Neuronal stem cell (in vitro differentiated cells): ENCODE measurements at regions not wholly inside any gene's neighbourhood (a gene's known extent, or its start where the extent isn't known, plus 50 kb on each side); places are given as distances from the start of the nearest gene placed in this dataset.

Experiments
- DNase-seq: peaks from one replicate; pipeline ENCODE4 v3.0.0-alpha.2; 2013; ENCODE audit warnings: low spot score
- H2AFZ ChIP-seq: one replicate; pipeline ENCODE4 v1.6.1; 2013; ENCODE audit warnings: mild to moderate bottlenecking, low read length, inconsistent platforms
- H2AK5ac ChIP-seq: 2 replicates; pipeline ENCODE4 v1.6.1; 2013; ENCODE audit warnings: low read depth, mild to moderate bottlenecking, inconsistent platforms, low read length, moderate library complexity, mixed read lengths
- H2BK120ac ChIP-seq: 2 replicates; pipeline ENCODE4 v1.6.1; 2013; ENCODE audit warnings: low read depth, mild to moderate bottlenecking, inconsistent platforms, low read length, moderate library complexity, mixed read lengths
- H2BK12ac ChIP-seq: one replicate; pipeline ENCODE4 v1.6.1; 2013; ENCODE audit warnings: low read length, inconsistent platforms
- H2BK15ac ChIP-seq: 2 replicates; pipeline ENCODE4 v1.6.1; 2013; ENCODE audit warnings: mild to moderate bottlenecking, low read length, inconsistent platforms, mixed read lengths
- H2BK5ac ChIP-seq: one replicate; pipeline ENCODE4 v1.6.1; 2013; ENCODE audit warnings: inconsistent platforms, mild to moderate bottlenecking, low read length, moderate library complexity
- H3K14ac ChIP-seq: one replicate; pipeline ENCODE4 v1.6.1; 2013; ENCODE audit warnings: low read length, inconsistent platforms
- H3K18ac ChIP-seq: 2 replicates; pipeline ENCODE4 v1.6.1; 2013; ENCODE audit warnings: low read length, inconsistent platforms
- H3K23ac ChIP-seq: 2 replicates; pipeline ENCODE4 v1.6.1; 2013; ENCODE audit warnings: low read depth, mild to moderate bottlenecking, mixed read lengths, low read length, inconsistent platforms; ENCODE audit not compliant: poor library complexity
- H3K27ac ChIP-seq: replicated peaks from 3 replicates; pipeline ENCODE4 v1.5.1; 2013; ENCODE audit warnings: low read length, inconsistent platforms
- H3K27me3 ChIP-seq, 3 experiments: 2 replicates each; pipeline ENCODE4 v1.6.1; 2013; ENCODE audit warnings: low read length in 3 of 3, mild to moderate bottlenecking in 2 of 3, inconsistent platforms in 1 of 3, low read depth in 1 of 3, mixed read lengths in 1 of 3, moderate library complexity in 1 of 3; ENCODE audit not compliant: control insufficient read depth in 3 of 3, insufficient read depth in 3 of 3
- H3K36me3 ChIP-seq, 2 donors: replicated peaks in 1 of 2; 2 replicates each; pipeline ENCODE4 v1.6.1; 2013; ENCODE audit warnings: low read length in 2 of 2; ENCODE audit not compliant: control insufficient read depth in 2 of 2, insufficient read depth in 2 of 2
- H3K4ac ChIP-seq: 2 replicates; pipeline ENCODE4 v1.6.1; 2013; ENCODE audit warnings: inconsistent platforms, mild to moderate bottlenecking, low read length, moderate library complexity
- H3K4me1 ChIP-seq, 2 donors: 1 replicate in 1 of 2; 2 replicates in 1 of 2; pipeline ENCODE4 v1.6.1; 2013; ENCODE audit warnings: low read length in 2 of 2, low read depth in 1 of 2; ENCODE audit not compliant: control insufficient read depth in 2 of 2, insufficient read depth in 1 of 2
- H3K4me2 ChIP-seq: one replicate; pipeline ENCODE4 v1.6.1; 2013; ENCODE audit warnings: mild to moderate bottlenecking, low read length, inconsistent platforms; ENCODE audit not compliant: insufficient read depth, poor library complexity, severe bottlenecking
- H3K4me3 ChIP-seq, 2 donors: 2 replicates each; pipeline ENCODE4 v1.5.1; 2013; ENCODE audit warnings: low read length in 2 of 2, mild to moderate bottlenecking in 2 of 2, inconsistent platforms in 1 of 2, moderate library complexity in 1 of 2
- H3K79me1 ChIP-seq: one replicate; pipeline ENCODE4 v1.6.1; 2013; ENCODE audit warnings: low read depth, mild to moderate bottlenecking, inconsistent platforms, low read length, moderate library complexity
- H3K9ac ChIP-seq: one replicate; pipeline ENCODE4 v1.6.1; 2013; ENCODE audit warnings: mild to moderate bottlenecking, low read depth, low read length, inconsistent platforms; ENCODE audit not compliant: poor library complexity
- H3K9me3 ChIP-seq, 2 donors: replicated peaks in 1 of 2; 2 replicates each; pipeline versions ENCODE3 to v1.6.1; 2013; ENCODE audit warnings: low read length in 2 of 2, mild to moderate bottlenecking in 2 of 2, inconsistent platforms in 1 of 2, low read depth in 1 of 2, mixed read lengths in 1 of 2, moderate library complexity in 1 of 2; ENCODE audit not compliant: control insufficient read depth in 2 of 2, insufficient read depth in 1 of 2
- H4K8ac ChIP-seq: one replicate; pipeline ENCODE4 v1.6.1; 2013; ENCODE audit warnings: low read depth, mild to moderate bottlenecking, inconsistent platforms, low read length, moderate library complexity
- H4K91ac ChIP-seq: one replicate; pipeline ENCODE4 v1.6.1; 2013; ENCODE audit warnings: low read length, low read depth, mild to moderate bottlenecking, inconsistent platforms; ENCODE audit not compliant: poor library complexity
- WGBS, 2 donors: extraction: QIAGEN DNeasy Blood & Tissue Kit; methylation state at CpG; one replicate each; pipeline ENCODE4 v1.1.7; 2013; ENCODE audit warnings: missing lambda C conversion rate in 2 of 2, mixed read lengths in 1 of 2; ENCODE audit not compliant: insufficient read length in 2 of 2, insufficient replicate concordance in 1 of 2; ENCODE audit errors: extremely low coverage in 2 of 2; 5-methylcytosine and 5-hydroxymethylcytosine counted together

- Histone ChIP-seq H4K8ac (no peak overlapping the region), H3K79me1 (no peaks in the 10 kb centered on the region), H3K36me3 (no peaks in the 10 kb centered on the region), H2BK5ac (no peak overlapping the region), H2BK120ac (no peak overlapping the region), H2AFZ (no peak overlapping the region), H2BK12ac (no peak overlapping the region), H3K18ac (no peak overlapping the region), H3K4ac (no peak overlapping the region), H3K9ac (no peak overlapping the region), H3K27me3 (no peaks in the 10 kb centered on the region), H2AK5ac (no peak overlapping the region), H3K9me3 (no peaks in the 10 kb centered on the region), H2BK15ac (no peak overlapping the region), H3K14ac (no peak overlapping the region), H3K4me2 (no peak overlapping the region), H3K27ac (no peak overlapping the region), H3K4me3 (no peak overlapping the region), H4K91ac (no peak overlapping the region), H3K23ac (no peak overlapping the region), H3K4me1 (peaks cover 0 to 6% of the 10 kb centered on the region in 2 donors)
- WGBS, 2 donors, result no CpG with 5 or more reads among the region's 3 CpGs
- no peak for DNase-seq
Measured at GRCh38 chr9:3742586-3742985, 216.8 kb upstream of the RFX3 start.

GRCh38 chr9:3741729-3742128 is 215.9 kb upstream of the RFX3 start:
- H3K18ac ChIP-seq, result no peak overlapping the region
- H3K36me3 ChIP-seq, result no peaks in the 10 kb centered on the region
- WGBS, 2 donors, result no CpG with 5 or more reads among the region's 3 CpGs
- H3K4ac ChIP-seq, result no peak overlapping the region
- no peak overlapping the region for H2BK12ac ChIP-seq
- no peak overlapping the region for H4K8ac ChIP-seq
- no peak overlapping the region for H3K27ac ChIP-seq
- no peak for DNase-seq
- no peaks in the 10 kb centered on the region for H3K9me3 ChIP-seq
- H2AK5ac ChIP-seq, result no peak overlapping the region
- H3K4me2 ChIP-seq, result no peak overlapping the region
- peaks cover 0 to 5% of the 10 kb centered on the region in 2 donors for H3K4me1 ChIP-seq
- H3K14ac ChIP-seq, result no peak overlapping the region
- no peak overlapping the region for H4K91ac ChIP-seq
- H2BK5ac ChIP-seq, result no peak overlapping the region
- H2AFZ ChIP-seq, result no peak overlapping the region
- no peak overlapping the region for H3K9ac ChIP-seq
- H2BK15ac ChIP-seq, result no peak overlapping the region
- H2BK120ac ChIP-seq, result no peak overlapping the region
- no peak overlapping the region for H3K4me3 ChIP-seq
- no peaks in the 10 kb centered on the region for H3K27me3 ChIP-seq
- H3K79me1 ChIP-seq, result no peaks in the 10 kb centered on the region
- H3K23ac ChIP-seq, result no peak overlapping the region

- no peak overlapping the region for H2AK5ac ChIP-seq
- H4K91ac ChIP-seq, result no peak overlapping the region
- no peak overlapping the region for H2BK5ac ChIP-seq
- H3K4ac ChIP-seq, result no peak overlapping the region
- no peak for DNase-seq
- H3K4me1 ChIP-seq, result no peaks in the 10 kb centered on the region
- no peaks in the 10 kb centered on the region for H3K27me3 ChIP-seq
- H3K18ac ChIP-seq, result no peak overlapping the region
- no peak overlapping the region for H3K4me3 ChIP-seq
- H2AFZ ChIP-seq, result no peak overlapping the region
- H4K8ac ChIP-seq, result no peak overlapping the region
- no peaks in the 10 kb centered on the region for H3K36me3 ChIP-seq
- no peak overlapping the region for H3K4me2 ChIP-seq
- no peak overlapping the region for H3K27ac ChIP-seq
- H3K9me3 ChIP-seq, result no peaks in the 10 kb centered on the region
- H2BK120ac ChIP-seq, result no peak overlapping the region
- H3K14ac ChIP-seq, result no peak overlapping the region
- no peak overlapping the region for H3K9ac ChIP-seq
- no peak overlapping the region for H2BK15ac ChIP-seq
- no peak overlapping the region for H2BK12ac ChIP-seq
- no CpG with 5 or more reads among the region's 9 CpGs for WGBS, 2 donors
- H3K23ac ChIP-seq, result no peak overlapping the region
- H3K79me1 ChIP-seq, result no peaks in the 10 kb centered on the region
Measured at GRCh38 chr9:3740690-3741419, 215.1 kb upstream of the RFX3 start.

GRCh38 chr9:3736161-3736560 is 210.4 kb upstream of the RFX3 start:
- H3K79me1 ChIP-seq, result no peaks in the 10 kb centered on the region
- no peak overlapping the region for H2BK120ac ChIP-seq
- H2AFZ ChIP-seq, result no peak overlapping the region
- H3K4ac ChIP-seq, result no peak overlapping the region
- no peak overlapping the region for H2BK12ac ChIP-seq
- no peak overlapping the region for H2BK15ac ChIP-seq
- no peak overlapping the region for H3K14ac ChIP-seq
- no peak overlapping the region for H3K18ac ChIP-seq
- no peak overlapping the region for H2AK5ac ChIP-seq
- H3K4me3 ChIP-seq, result no peak overlapping the region
- no peak overlapping the region for H4K91ac ChIP-seq
- H3K27ac ChIP-seq, result no peak overlapping the region
- no peak overlapping the region for H4K8ac ChIP-seq
- H3K36me3 ChIP-seq, result no peaks in the 10 kb centered on the region
- no peak for DNase-seq
- H3K4me1 ChIP-seq, result peaks cover 9 to 11% of the 10 kb centered on the region in 2 donors
- H3K9ac ChIP-seq, result no peak overlapping the region
- no peaks in the 10 kb centered on the region for H3K27me3 ChIP-seq
- H3K9me3 ChIP-seq, result no peaks in the 10 kb centered on the region
- no peak overlapping the region for H3K4me2 ChIP-seq
- no peak overlapping the region for H2BK5ac ChIP-seq
- no CpG with 5 or more reads among the region's 5 CpGs for WGBS, 2 donors
- H3K23ac ChIP-seq, result no peak overlapping the region
